HTR-8/SVneo (cell line): ENCODE measurements at regions not wholly inside any gene's neighbourhood (a gene's known extent, or its start where the extent isn't known, plus 50 kb on each side); places are given as distances from the start of the nearest gene placed in this dataset.
"Not testable (repeated sequence)": the region's sequence is repeated elsewhere in the genome, so short reads cannot be mapped to it uniquely, and the experiment has no call there.

Experiments
- DNase-seq: peaks from one replicate; pipeline ENCODE4 v3.0.0; 2011; ENCODE audit warnings: low spot score, mixed read lengths; ENCODE audit not compliant: insufficient read length
- FAIRE-seq: peaks from 2 replicates; lab custom pipeline; 2011; peaks lifted over from hg19 to GRCh38; lab: Jason Lieb, UNC

DNA sequence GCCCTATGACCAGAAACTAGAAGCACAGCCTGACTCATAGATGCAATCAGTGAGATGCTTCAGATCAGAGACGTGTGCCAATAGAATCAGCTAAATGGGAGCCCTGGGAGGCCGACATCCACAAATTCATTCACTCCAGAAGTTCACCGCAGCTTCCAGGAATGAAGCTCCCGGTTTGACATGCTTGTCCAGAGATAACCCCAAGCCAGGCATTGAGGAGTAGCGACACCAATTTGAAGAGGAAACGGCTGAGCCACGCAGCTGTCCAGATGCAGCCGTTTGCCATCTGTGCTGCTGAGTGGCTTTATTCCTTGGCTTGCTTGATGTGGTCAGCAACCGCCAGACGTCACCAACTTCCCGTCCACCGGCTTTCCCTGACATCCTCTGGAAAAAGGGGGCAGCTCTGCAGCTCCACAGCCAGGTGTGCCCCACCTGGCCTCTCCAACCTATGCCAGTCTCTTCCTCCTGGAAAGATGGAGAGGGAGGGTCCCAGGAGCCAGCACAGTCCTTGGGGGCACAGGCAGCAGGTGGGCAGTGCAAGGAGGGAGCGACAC lies 123.9 kb upstream of the OPCML start:
- DNase-seq, result no peak
- no peak for FAIRE-seq

DNA sequence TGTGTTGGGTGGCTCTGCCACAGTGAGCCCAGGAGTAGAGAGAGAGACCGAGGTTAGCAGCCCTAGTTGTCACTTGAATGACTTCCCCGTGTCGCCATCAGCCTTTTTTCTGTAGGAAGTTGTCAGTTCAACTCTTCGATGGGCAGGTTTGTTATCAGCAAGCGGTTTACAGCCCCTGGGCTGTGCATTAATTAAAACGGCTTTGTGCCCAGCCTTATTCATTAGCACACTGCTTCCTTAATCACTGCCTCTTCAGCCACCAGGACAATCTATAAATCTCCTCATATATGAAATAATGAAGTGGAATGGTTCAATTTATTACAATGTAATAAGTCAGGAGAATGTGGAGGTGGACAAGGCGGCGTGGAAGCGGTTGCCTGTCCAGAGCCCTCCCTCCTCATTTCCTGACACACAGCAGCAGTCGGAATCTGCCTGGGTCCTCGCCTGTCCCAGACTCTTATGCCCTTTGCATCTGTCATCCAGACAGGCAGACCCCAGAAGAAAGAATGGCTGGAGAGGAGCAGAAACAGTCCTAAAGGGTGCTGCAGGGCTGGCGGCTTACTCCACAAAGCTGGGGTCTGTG lies 122.4 kb upstream of the OPCML start:
- DNase-seq (no peak), FAIRE-seq (no peak)

DNA sequence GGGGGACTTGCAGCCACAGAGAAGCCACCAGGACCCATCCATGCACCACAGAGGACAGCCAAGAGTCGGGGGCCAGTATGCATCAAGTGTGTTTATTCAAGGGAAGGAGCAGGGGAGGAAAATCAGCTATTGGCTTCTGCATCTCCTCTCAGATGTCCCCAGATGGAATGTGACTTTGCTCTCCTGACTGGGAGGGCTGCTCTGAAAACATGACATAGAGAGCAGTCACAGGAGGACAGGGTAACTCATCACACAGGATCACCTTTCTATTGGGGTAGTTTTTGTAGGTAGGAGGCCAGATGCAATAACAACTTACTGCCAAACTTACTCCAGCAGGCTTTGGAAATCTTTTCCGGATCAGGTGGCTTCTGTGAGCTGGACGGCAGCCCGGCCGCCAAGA lies 121.0 kb upstream of the OPCML start:
- no peak for FAIRE-seq

DNA sequence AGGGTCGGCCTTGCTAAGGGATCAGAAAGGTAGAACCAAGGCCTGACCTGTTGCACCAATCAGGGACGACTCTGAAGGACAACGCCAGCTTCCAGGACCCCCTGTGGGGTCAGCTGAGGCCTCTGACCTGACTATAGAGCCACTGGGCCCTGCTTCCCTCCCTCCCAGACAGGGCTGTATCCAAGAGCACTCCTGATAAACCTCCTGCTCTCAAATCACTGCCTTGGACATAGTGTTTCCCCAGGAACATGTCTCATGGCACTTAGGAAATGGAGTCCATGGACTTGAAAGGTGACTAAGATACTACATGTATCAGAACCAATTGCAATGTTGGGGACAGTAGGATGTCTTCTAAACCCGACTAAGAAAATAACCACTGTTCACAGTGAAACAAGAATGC lies 117.8 kb upstream of the OPCML start:
- FAIRE-seq, result no peak
- DNase-seq, result no peak

More for the DNA sequence above, 121.0 kb upstream of the OPCML start:
- DNase-seq, result no peak

DNA sequence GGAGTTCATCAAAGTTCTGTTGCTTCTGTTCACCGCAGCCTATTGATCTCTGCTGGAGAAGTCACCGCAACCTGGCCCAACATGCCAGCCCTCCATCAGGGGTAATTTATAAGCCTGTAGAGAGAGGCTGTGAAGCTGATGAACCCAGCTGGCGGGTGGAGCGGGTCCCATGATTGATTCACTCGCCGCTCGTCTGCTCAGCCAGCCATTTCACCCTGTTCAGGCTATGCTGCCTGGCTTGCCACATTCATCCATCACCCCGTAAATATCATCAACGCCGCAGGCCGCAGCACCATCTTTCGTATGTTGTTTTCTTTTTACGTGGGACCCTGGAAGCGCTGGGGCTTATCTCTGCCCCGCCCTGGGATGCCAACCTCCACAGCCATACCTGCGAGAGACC lies 116.7 kb upstream of the OPCML start:
- no peak for DNase-seq
- FAIRE-seq, result no peak

DNA sequence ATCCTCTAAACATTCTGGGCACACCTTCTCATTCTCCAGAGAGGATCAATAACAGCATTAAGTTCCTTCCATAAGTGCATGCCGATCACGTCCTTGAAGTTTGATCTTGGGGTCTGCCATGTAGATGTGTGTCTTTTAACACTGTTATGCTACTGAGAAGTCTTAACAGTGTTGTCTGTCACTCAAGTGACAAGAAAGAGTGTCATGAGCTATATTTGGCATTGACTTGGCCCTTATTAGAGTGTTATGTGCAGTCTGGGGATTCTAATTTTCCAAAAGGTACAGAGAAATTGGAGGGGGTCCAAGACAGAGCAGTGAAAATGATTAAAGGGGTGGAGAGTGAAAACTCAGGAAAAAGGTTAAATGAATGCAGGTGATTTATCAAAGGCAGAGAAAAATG lies 107.1 kb upstream of the OPCML start:
- DNase-seq, result no peak
- no peak for FAIRE-seq

DNA sequence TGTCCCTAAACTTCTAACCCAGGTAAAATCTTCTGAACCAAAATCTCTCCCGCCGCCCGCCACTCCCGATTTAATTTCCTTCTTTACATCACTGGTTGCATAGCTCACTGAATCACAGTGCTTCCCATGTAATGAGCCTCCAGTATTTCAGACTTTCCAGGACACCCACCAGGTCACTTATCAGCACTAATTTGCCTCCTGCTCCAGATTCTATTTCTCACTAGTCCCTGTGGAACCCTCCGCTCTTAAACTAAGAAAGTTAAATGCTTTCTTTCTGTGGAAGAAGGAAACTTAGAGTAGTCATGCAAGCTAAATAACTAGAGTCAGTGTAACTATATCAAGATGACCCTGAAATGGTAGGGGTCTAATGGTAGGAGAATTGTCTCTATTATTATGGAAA lies 106.6 kb upstream of the OPCML start:
- no peak for FAIRE-seq
- no peak for DNase-seq

DNA sequence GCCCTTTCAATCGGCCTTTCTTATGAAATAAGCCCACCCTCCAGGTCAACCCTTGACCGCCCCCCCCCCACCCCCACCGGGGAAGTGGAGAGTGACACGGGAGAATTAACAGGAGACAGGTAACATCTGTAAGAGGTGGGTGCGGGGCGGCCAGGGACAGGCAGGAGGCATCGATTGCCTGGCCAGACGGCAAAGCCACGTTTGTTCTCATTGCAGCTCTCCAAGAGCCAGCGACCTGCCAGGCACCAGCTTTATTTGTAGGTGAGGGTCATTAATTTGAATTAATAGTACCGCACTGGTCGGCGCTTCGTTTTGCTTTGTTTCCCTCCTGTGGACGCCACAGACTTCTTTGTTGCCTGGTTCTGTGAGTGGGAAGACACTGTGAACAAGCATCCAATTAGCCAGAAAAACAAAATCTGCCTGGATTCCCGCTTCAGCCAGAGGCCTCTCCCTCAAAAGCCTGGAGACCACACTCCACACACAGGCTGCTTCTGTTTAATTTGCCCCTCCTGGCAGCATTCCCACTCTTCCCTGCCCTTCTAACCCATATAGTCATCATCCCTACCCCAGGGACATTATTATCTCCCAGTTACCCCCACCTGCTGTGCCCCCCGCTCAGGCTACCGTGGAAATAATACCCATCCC lies 104.5 kb upstream of the OPCML start:
- DNase-seq (no peak), FAIRE-seq (no peak)

DNA sequence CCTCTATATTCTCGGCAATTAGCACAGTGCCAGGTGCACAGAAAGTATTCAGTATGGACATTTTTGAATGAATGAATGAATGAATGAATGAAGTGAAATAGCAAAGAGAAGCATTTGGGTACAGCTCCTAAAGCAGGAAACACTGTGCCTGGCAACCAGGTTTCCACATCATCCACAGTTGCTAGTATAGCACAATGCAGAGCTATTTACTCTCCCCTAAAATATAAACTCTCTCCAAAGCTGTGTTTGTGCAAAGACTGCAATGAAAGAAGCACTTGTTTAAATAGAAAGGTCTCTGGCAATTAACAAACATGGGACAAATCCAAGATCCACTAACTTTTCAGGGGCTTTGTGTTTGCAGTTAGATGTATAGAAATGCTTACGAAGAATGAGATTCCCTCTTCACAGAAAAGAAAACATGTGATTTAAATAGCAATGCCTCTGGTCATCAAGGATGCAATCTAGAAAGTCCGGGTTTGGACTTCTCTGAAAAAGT lies 103.0 kb upstream of the OPCML start:
- no peak for DNase-seq
- no peak for FAIRE-seq

DNA sequence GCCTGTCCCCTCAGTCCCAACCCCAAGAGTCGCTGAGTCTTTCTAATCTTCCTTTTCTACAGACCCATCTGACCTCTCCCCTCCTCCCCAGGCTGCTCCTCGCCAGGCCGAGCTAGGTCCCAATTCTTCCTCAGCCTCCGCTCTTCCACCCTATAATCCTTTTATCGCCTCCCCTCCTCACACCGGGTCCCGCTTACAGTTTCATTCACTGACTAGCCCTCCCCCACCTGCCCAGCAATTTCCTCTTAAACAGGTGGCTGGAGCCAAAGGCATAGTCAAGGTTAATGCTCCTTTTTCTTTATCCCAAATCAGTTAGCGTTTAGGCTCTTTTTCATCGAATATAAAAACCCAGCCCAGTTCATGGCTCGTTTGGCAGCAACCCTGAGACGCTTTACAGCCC lies 96.1 kb upstream of the OPCML start:
- DNase-seq, FAIRE-seq: not testable (repeated sequence)

DNA sequence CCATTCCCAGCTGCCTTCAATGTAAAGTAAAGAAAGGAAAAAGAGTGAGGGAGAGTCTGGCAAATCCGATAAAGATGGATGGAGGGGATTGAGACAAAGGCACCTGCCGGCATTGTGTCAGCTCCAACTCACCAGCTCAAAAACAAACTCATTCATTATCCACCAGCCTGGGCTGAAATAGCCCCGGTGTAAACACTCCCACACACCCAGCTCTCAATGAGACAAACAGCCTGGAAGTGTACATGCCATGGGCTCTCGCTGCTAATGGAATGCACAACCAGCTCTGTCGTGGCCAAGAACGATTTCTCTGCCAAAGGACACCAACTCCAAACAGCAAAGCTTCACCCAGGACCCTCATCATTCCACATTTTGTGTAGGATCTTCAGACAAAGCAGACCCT lies 89.3 kb upstream of the OPCML start:
- no peak for DNase-seq
- no peak for FAIRE-seq

DNA sequence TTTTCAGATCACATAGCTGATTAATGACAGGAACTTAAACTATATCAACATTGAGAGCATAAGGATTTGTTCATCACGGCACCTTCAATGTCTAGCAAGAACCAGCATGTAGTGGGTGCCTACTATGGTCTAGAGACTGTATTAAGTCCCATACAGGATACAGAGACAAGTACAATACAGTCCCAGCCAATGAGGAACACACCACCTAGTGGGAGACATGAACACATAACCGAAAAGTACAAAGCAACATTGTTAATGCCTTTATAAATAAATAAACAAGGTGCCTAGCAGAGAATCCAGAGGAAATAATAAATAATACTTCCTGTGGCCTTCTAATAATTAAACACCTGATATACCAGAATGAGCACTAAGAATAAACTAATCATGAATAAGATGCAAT lies 87.7 kb upstream of the OPCML start:
- DNase-seq (no peak), FAIRE-seq (no peak)

DNA sequence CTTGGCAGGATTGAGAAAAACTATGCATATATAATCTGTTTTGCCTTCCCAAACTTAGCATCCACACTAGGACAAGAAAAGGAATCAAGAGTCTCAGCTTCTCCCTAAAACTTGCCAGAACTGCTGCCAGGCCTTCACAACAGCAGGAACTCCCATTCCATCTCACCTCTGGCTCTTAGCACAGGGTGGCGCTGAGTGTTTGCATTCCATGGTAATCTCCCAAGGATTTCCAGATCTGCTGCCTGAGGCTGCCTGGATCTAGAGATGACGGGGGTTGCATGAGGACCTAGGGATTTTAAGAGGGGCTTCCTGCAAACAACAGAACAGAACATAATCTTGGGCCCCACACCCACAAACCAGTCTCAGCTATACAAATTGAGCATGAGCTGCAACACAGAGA lies 87.1 kb upstream of the OPCML start:
- DNase-seq (no peak), FAIRE-seq (no peak)

DNA sequence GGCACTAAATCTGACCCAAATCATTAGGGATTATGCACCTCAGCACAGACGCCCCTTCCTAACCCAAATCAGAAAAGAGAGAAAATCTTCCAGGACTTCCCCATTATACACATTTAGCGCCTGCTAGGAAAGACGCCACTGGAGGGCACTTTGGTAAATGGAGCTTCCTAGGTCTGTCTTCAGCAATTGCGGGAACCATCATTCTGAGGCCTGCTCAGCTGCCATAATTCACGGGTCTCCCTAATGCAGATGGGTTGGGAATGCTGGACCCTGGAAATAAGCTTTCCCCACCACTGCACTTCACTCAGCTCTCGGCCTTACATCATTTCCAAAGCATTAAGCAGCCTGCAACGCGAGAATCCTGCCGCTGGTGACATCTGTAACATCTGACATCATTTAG lies 86.2 kb upstream of the OPCML start:
- no peak for DNase-seq
- FAIRE-seq, result no peak

DNA sequence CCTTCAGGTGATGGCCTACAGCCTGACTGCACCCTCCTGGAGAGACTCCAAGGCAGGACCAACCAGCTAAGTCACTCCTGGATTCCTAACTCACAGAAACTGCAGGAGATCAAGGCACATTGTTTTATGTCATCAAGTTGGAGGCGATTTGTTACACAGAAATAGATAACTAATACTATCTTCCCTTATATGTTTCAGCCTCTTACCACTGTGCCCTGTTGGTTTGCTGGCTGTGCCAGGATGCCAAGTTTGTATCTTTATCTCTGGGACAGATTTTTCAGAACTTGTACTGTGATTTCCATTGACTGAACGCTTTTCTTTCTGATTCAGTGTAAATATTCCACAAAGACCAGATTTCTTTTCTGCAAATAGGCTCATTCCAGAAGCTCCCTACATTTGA lies 76.2 kb upstream of the OPCML start:
- FAIRE-seq (no peak), DNase-seq (no peak)

DNA sequence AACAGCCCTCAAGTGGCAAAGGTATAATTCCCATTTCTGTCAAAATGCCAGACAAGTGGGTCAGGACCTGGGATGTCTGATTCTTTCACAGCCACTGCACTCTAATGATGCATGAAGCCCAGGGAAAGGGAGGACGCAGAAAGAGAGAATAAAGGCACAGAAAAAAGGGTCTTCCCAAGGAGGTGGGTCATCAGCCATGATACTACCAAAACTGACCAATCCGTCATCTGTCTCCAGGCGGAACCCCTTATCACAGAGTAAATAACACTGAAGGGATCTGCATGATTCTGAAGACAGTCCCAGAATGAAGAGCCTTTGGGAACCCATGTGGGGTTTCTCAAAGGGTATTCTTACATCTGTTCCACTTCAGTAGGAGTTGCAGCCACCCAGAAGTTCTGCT lies 73.8 kb upstream of the OPCML start:
- FAIRE-seq, result no peak

DNA sequence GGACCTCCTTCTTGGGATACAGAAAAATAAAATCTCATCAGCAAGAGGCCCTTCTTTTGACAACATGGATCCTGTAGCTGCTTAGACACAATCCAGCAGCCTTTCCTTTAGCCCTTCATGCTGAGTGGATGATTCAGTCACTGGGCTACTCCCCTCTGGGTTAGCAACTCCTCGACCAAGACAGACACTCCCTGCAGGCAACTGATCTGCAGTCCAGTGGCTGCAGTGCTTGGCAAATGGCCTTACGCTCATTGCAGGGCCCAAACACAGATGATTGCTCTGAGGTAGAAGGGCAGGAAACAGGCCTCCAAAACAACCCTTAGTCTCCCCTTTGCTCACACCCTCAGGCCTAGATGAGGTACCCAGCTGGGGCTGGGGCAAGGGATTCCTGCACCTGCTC lies 73.2 kb upstream of the OPCML start:
- FAIRE-seq, result no peak

More for the DNA sequence above, 73.8 kb upstream of the OPCML start:
- no peak for DNase-seq

DNA sequence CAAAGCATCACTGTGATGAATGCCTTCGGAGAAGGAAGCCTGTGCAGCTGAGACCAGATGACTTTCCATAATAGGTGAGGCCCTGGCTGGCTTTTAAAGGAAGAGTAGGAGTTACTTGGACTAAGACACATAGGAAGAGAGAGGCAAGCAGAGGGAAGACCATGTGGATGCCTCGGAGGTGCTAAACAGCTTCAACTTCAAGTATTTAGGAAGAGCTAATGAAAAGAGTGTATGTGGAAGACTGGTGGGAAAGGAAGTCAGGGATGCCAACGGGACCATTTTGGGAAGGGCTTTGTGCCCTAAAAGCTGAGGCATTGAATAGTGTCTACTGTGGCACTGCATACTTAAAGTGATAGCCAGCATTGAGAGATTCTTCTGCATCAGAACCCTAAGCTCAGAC lies 69.3 kb upstream of the OPCML start:
- DNase-seq (no peak), FAIRE-seq (no peak)

More for the DNA sequence above, 73.2 kb upstream of the OPCML start:
- DNase-seq, result no peak

DNA sequence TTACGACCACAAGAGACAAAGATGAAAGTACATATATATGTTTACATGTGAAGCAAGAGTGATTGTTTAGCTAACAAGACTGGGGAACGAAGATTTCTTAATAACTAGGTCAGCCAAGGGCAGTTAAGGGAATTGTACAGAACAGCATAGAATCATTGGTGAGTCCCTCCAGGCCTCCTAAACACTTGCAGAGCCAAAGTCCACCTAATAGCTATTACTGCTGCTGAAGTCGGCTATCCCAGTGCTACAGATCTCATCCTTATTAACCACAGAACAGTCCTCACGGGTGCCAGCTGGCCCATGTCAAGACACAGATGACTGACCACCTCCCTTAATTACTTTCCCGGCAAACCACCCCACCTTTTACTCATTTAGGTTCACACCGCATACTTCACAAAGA lies 68.5 kb upstream of the OPCML start:
- FAIRE-seq (no peak), DNase-seq (no peak)

DNA sequence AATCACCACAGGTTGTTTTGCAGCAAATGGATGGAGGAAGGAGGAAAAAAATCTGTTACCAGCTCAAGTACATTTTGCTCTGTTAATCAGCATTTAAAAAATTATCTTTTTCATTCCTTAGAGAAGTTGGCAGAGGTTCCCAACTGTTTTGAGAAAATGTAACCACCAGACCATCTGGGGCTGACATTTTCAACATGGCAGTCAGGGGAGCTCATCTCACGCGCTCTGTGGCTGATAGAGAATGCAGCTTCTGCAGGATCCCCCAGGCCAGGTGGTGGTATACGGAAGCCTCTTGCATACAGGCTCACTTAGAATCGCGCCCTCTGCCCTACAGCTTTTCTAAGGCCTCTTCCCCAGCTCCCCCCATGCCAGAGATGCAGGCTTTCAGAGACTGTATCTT lies 68.0 kb upstream of the OPCML start:
- FAIRE-seq (no peak), DNase-seq (no peak)

DNA sequence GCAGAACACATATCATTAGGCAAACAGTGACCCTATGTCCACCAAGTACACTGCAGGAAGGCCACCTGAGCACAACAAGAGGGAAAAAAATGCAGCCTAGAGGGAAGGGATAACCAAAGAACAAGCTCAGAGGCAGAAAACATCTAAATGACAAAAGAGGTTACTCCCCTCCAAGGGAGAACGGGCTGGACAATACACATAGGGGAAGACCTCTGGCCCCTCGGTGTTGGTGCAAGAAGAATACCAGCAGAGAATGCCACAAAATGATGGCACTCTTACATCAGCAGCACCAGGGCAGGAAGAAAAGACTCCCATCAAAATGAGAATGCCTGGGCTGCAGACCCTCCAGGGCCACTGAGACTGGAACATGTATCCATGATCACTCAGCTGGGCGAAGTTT lies 66.6 kb upstream of the OPCML start:
- FAIRE-seq (no peak), DNase-seq (no peak)

DNA sequence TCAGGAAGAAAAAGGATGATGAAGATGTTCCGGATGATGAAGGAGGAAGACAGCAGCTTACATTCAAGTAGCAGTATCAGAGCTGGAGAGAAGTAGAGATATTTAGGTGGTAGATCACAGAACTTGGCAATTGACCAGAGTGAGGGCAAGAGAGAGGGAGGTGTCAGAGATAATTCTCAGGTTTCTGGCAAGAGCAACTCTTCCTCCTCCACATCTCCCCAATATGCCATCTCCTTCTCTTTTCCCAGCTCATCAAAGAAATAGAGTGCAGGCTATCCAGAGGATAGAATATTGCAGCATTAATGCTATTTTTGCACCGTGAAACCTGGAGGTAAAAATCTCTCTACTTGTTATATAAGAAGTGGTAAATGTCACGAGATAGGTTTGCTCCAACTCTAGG lies 64.9 kb upstream of the OPCML start:
- no peak for FAIRE-seq

More for the DNA sequence above, 64.9 kb upstream of the OPCML start:
- DNase-seq, result no peak
